Central memory CD8-positive, alpha-beta T cell (primary cell): ENCODE measurements at regions not wholly inside any gene's neighbourhood (a gene's known extent, or its start where the extent isn't known, plus 50 kb on each side); places are given as distances from the start of the nearest gene placed in this dataset.
A peak's percentile ranks its signal among the peaks of the same experiment; 100 is the strongest.
"Not testable (repeated sequence)": the region's sequence is repeated elsewhere in the genome, so short reads cannot be mapped to it uniquely, and the experiment has no call there.

Experiments
- ATAC-seq: fragments of 150-1000 bp; cut with Tn5 transposase; replicated peaks from 2 replicates; pipeline ENCODE4 v1.10.0; 2022; ENCODE audit warnings: mild to moderate bottlenecking, moderate FRiP score, moderate number of reproducible peaks; ENCODE audit not compliant: poor library complexity, severe bottlenecking; ENCODE audit errors: extremely low read depth
- DNase-seq, 2 donors: peaks; one replicate each; pipeline ENCODE4 v3.0.0; 2021; ENCODE audit warnings: low spot score in 2 of 2
- H3K27ac Mint-ChIP-seq: one replicate; pipeline ENCODE4 v1.8.0; 2022; ENCODE audit warnings: low read depth, mild to moderate bottlenecking, moderate library complexity, mixed read lengths
- H3K27me3 Mint-ChIP-seq: one replicate; pipeline ENCODE4 v1.8.0; 2022; ENCODE audit warnings: mixed read lengths
- H3K36me3 Mint-ChIP-seq: one replicate; pipeline ENCODE4 v1.8.0; 2022; ENCODE audit warnings: mild to moderate bottlenecking, moderate library complexity, mixed read lengths; ENCODE audit not compliant: insufficient read depth
- H3K4me1 Mint-ChIP-seq: one replicate; pipeline ENCODE4 v1.8.0; 2022; ENCODE audit warnings: mixed read lengths
- H3K4me3 Mint-ChIP-seq: one replicate; pipeline ENCODE4 v1.8.0; 2022; ENCODE audit warnings: mild to moderate bottlenecking, moderate library complexity, mixed read lengths
- H3K9me3 Mint-ChIP-seq: one replicate; pipeline ENCODE4 v1.8.0; 2022; ENCODE audit warnings: mixed read lengths

DNA sequence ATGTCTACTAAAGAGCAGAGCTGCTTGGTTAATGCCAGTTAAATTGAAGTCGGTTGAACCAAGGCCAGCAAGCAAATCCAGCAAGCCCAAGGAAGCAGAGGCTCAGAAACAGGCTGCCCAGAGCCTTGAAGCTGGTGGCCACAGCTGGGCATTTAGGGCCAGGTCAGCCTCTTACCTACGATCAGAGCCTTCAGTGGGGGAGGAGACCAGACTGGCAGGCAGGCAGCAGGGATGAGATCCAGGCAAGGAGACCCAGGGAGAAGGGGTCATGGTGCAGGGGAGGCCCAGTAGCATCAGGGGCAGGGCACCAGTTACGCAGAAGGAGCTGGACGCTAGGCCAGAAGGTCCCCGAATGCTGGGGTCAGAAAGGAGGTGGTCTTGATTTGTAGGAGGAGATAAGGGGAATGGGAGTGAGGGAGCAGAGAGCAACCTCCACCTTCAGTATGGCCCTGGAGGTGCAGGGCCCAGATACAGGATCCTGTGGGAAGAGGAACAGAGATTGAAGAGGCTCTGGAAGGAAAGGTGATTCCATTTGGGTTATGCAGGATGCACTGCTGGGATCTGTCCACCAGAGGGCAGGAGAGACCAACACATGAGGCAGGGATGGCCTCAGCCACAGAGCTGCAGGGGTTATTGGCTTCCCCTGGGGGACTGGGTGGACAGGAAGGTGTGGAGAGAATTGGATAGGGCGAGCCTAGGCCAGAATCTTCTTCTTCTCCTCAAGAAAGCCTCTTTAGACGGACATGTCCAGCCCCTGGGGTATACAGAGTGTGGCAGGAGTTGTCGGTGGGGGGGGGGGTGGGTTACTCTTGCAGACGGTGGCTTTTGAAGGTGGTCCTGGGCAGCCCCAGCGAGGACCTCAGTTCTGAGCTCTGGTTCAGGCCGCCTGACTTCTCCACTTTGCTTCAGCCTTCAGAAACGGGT is 132.6 kb upstream of the PODXL start:
- ATAC-seq, result peak; percentile 36
- DNase-seq, result peak in 1 of 2 donors; percentile 22
- H3K27ac Mint-ChIP-seq, result no peak overlapping the region
- H3K9me3 Mint-ChIP-seq, result no peaks in the 10 kb centered on the region
- peaks cover 2% of the 10 kb centered on the region for H3K36me3 Mint-ChIP-seq
- H3K27me3 Mint-ChIP-seq, result peaks cover 97% of the 10 kb centered on the region
- no peak overlapping the region for H3K4me3 Mint-ChIP-seq
- H3K4me1 Mint-ChIP-seq, result peaks cover 6% of the 10 kb centered on the region

DNA sequence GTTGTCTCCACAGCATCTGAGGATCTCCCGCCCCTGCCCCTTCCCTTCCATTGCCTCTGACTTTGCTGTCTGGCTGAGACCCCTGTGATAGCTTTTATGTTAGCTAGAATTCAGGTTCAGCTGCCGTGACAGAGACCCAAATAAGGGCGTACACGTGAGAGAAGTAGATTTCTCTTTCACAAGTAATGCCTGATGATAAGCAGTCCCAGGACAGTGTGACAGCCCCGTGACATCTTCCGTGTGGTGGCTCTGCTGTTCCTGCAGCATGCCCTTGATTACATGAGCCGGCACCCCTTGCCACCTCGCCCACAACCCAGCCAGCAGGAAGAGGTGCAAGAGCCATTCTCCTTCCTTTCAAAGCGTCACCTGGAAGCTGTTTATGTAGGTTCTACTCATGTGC is 130.9 kb upstream of the PODXL start:
- DNase-seq (no peak), ATAC-seq (no peak)
- no peak overlapping the region for H3K27ac Mint-ChIP-seq
- H3K36me3 Mint-ChIP-seq, result peaks cover 2% of the 10 kb centered on the region
- no peak overlapping the region for H3K4me3 Mint-ChIP-seq
- peaks cover 6% of the 10 kb centered on the region for H3K4me1 Mint-ChIP-seq
- H3K27me3 Mint-ChIP-seq, result peaks cover 91% of the 10 kb centered on the region
- H3K9me3 Mint-ChIP-seq, result no peaks in the 10 kb centered on the region

GRCh38 chr7:131686833-131687232 is 130.4 kb upstream of the PODXL start:
- Mint-ChIP-seq H3K4me1 (peaks cover 2% of the 10 kb centered on the region), H3K36me3 (no peaks in the 10 kb centered on the region), H3K27ac (no peak overlapping the region), H3K9me3 (no peaks in the 10 kb centered on the region), H3K27me3 (peaks cover 91% of the 10 kb centered on the region), H3K4me3 (no peak overlapping the region)
- no peak for ATAC-seq
- DNase-seq, result no peak

GRCh38 chr7:131683536-131684125 is 127.2 kb upstream of the PODXL start:
- ATAC-seq (no peak), DNase-seq (no peak)
- Mint-ChIP-seq H3K4me1 (no peaks in the 10 kb centered on the region), H3K36me3 (peaks cover 2% of the 10 kb centered on the region), H3K9me3 (peaks cover 6% of the 10 kb centered on the region), H3K4me3 (no peak overlapping the region), H3K27ac (no peak overlapping the region), H3K27me3 (peaks cover 79% of the 10 kb centered on the region)

- Mint-ChIP-seq H3K4me3 (no peak overlapping the region), H3K27me3 (peaks cover 75% of the 10 kb centered on the region), H3K27ac (no peak overlapping the region), H3K4me1 (no peaks in the 10 kb centered on the region), H3K9me3 (peaks cover 6% of the 10 kb centered on the region), H3K36me3 (peaks cover 2% of the 10 kb centered on the region)
- ATAC-seq (no peak), DNase-seq (no peak)
These were observed 125.5 kb upstream of the PODXL start for GRCh38 chr7:131681961-131682360.

DNA sequence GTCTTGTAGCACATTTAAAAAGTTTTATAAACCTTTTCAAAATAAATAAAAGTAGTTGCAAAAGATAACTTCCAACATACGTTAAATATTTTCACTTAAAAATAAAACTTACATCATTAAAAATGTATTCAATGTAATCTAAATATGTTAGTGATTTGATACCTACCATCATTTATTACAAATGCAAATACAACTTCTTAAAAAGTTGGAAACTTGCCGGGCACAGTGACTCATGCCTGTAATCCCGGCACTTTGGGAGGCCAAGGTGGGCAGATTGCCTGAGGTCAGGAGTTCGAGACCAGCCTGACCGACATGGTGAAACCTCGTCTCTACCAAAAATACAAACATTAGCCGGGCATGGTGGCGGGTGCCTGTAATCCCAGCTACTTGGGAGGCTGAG is 122.6 kb upstream of the PODXL start:
- DNase-seq, H3K27ac Mint-ChIP-seq, ATAC-seq, H3K36me3 Mint-ChIP-seq, H3K4me3 Mint-ChIP-seq, H3K9me3 Mint-ChIP-seq, H3K4me1 Mint-ChIP-seq: not testable (repeated sequence)
- H3K27me3 Mint-ChIP-seq, result peaks cover 63% of the 10 kb centered on the region

- not testable (repeated sequence) for H3K4me3 Mint-ChIP-seq, H3K36me3 Mint-ChIP-seq, H3K4me1 Mint-ChIP-seq, H3K27ac Mint-ChIP-seq, H3K9me3 Mint-ChIP-seq, DNase-seq, ATAC-seq
- peaks cover 71% of the 10 kb centered on the region for H3K27me3 Mint-ChIP-seq
These were observed 120.4 kb upstream of the PODXL start for GRCh38 chr7:131676850-131677249.

GRCh38 chr7:131674131-131674530 is 117.7 kb upstream of the PODXL start:
- Mint-ChIP-seq H3K4me3 (no peak overlapping the region), H3K36me3 (no peaks in the 10 kb centered on the region), H3K9me3 (no peaks in the 10 kb centered on the region), H3K4me1 (no peaks in the 10 kb centered on the region), H3K27ac (no peak overlapping the region), H3K27me3 (peaks cover 81% of the 10 kb centered on the region)
- ATAC-seq, result no peak
- no peak for DNase-seq

DNA sequence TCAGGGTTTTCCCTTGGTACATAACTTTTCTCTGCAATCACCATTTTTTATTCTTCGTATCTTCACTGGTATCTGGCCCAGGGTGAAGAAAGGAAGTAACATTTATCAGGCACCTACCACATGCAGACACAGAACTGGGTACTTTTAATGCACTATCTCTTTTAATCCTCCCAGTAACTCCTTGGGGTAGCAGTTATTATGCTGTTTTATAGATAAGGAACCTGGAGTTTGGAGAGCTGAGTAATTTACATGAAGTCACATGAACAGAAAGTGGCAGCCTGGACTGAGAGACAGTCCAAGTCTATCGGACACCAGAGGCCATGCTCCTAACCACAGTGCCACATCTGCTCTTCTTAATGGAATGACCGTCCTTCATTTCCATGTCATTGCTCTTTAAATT is 117.1 kb upstream of the PODXL start:
- H3K4me3 Mint-ChIP-seq, result no peak overlapping the region
- no peaks in the 10 kb centered on the region for H3K36me3 Mint-ChIP-seq
- H3K4me1 Mint-ChIP-seq, result no peaks in the 10 kb centered on the region
- H3K9me3 Mint-ChIP-seq, result no peaks in the 10 kb centered on the region
- ATAC-seq (no peak), DNase-seq (no peak)
- H3K27me3 Mint-ChIP-seq, result peaks cover 81% of the 10 kb centered on the region
- no peak overlapping the region for H3K27ac Mint-ChIP-seq

- no peak for DNase-seq
- peaks cover 90% of the 10 kb centered on the region for H3K27me3 Mint-ChIP-seq
- no peaks in the 10 kb centered on the region for H3K9me3 Mint-ChIP-seq
- H3K4me1 Mint-ChIP-seq, result no peaks in the 10 kb centered on the region
- no peaks in the 10 kb centered on the region for H3K36me3 Mint-ChIP-seq
- ATAC-seq, result no peak
- no peak overlapping the region for H3K27ac Mint-ChIP-seq
- no peak overlapping the region for H3K4me3 Mint-ChIP-seq
These were observed 114.0 kb upstream of the PODXL start for GRCh38 chr7:131670406-131670805.

- H3K27me3 Mint-ChIP-seq, result peaks cover 90% of the 10 kb centered on the region
- DNase-seq, result no peak
- H3K4me3 Mint-ChIP-seq, result no peak overlapping the region
- no peaks in the 10 kb centered on the region for H3K4me1 Mint-ChIP-seq
- H3K9me3 Mint-ChIP-seq, result no peaks in the 10 kb centered on the region
- H3K36me3 Mint-ChIP-seq, result no peaks in the 10 kb centered on the region
- no peak for ATAC-seq
- H3K27ac Mint-ChIP-seq, result no peak overlapping the region
These were observed 111.3 kb upstream of the PODXL start for GRCh38 chr7:131667699-131668098.

DNA sequence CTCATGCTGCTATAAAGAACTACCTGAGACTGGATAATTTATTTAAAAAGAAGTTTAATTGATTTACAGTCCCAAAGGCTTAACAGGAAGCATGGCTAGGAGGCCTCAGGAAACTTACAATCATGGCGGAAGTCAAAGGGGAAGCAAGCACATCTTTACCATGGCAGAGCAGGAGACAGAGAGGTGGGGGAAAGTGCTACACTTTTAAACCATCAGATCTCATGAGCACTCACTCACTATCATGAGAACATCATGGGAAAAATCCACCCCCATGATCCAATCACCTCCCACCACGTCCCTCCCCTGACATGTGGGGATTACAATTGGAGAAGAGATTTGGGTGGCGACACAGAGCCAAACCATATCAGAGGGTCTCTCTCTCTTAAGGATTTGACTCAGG is 108.6 kb upstream of the PODXL start:
- Mint-ChIP-seq H3K27ac (no peak overlapping the region), H3K27me3 (peaks cover 76% of the 10 kb centered on the region), H3K4me1 (no peaks in the 10 kb centered on the region), H3K4me3 (no peak overlapping the region), H3K9me3 (no peaks in the 10 kb centered on the region), H3K36me3 (peaks cover 2% of the 10 kb centered on the region)
- no peak for ATAC-seq
- no peak for DNase-seq

DNA sequence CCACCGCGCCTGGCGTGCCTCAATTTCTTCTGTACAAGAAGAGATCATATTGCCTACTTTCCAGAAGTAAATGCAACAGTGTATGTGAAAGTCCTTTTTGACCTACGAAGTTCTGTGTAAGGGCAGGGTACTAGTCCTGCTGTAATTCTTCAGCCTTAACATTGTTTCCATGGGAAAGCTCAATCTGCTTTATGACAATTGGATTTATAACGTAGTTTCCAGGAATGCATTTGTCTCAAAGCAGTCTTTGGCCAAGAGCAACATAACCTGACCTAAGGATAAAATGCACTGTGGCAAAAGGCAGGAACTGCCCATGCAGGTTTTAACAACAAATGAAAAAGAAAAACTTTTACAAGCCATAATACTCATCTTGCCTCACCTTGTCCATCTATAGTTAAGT is 108.1 kb upstream of the PODXL start:
- peaks cover 2% of the 10 kb centered on the region for H3K36me3 Mint-ChIP-seq
- H3K4me3 Mint-ChIP-seq, result no peak overlapping the region
- DNase-seq (no peak), ATAC-seq (no peak)
- H3K27me3 Mint-ChIP-seq, result peaks cover 72% of the 10 kb centered on the region
- no peaks in the 10 kb centered on the region for H3K4me1 Mint-ChIP-seq
- H3K27ac Mint-ChIP-seq, result no peak overlapping the region
- H3K9me3 Mint-ChIP-seq, result no peaks in the 10 kb centered on the region
